ENCODE measurements at regions not wholly inside any gene's neighbourhood (a gene's known extent, or its start where the extent isn't known, plus 50 kb on each side); places are given as distances from the start of the nearest gene placed in this dataset.

DNA sequence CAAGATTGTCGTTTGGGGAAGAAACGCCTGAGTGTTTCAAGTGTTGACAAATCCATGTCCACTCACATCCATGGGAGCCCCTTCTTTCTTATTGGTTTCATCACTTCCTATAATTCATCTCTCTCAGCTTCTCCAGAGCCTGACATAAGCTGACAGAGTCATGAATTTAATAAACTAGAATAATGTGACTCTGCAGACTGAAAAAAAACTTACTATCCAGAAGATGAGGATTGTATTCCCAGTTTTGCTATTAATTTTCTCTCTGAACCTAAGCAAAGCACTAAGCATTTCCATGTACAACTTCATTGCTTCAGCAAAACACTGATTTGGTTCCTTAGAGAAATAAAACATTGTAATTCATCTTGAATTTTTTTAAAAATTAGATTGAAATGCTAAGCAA is 691.8 kb downstream of the MTRR start:
- Histone ChIP-seq H3K4me1 (replicated peaks in 1 of 4; ENCODE audit: control insufficient read depth in 3 of 4, insufficient read depth in 4 of 4, low read length in 3 of 4) (no peaks in the 10 kb centered on the region), H2BK120ac (replicated peaks; ENCODE audit: low read depth, low read length) (no peak overlapping the region), H4K91ac (replicated peaks; ENCODE audit: insufficient read length, low read length) (no peak overlapping the region), H2BK20ac (ENCODE audit: low read length) (no peak overlapping the region), H3K14ac (ENCODE audit: insufficient read length) (no peak overlapping the region), H2AK5ac (ENCODE audit: low read depth, low read length) (no peak overlapping the region), H3K4me2 (ENCODE audit: insufficient read depth in 1 of 2, low read depth in 2 of 2, low read length in 2 of 2) (no peak overlapping the region), H3K79me2 (ENCODE audit: control insufficient read depth in 1 of 2, insufficient read depth in 2 of 2, low read length in 2 of 2) (no peaks in the 10 kb centered on the region), H3K18ac (ENCODE audit: extremely low read depth, low read length) (no peak overlapping the region), H4K20me1 (replicated peaks in 1 of 2; ENCODE audit: control insufficient read depth in 1 of 2, insufficient read depth in 2 of 2, low read length in 2 of 2) (no peaks in the 10 kb centered on the region), H3K9ac (replicated peaks in 1 of 4; ENCODE audit: extremely low read depth in 1 of 4, low read depth in 3 of 4, low read length in 3 of 4) (no peak overlapping the region), H2AFZ (ENCODE audit: low read length) (no peak overlapping the region), H4K5ac (ENCODE audit: insufficient read length, low read depth, low read length) (no peak overlapping the region), H3K23me2 (ENCODE audit: low read depth, low read length) (no peaks in the 10 kb centered on the region), H3K79me1 (ENCODE audit: low read depth, low read length) (no peaks in the 10 kb centered on the region), H2BK15ac (ENCODE audit: low read length) (no peak overlapping the region), H3K23ac (ENCODE audit: insufficient read length) (no peak overlapping the region), H3K56ac (replicated peaks; ENCODE audit: insufficient read length, low read depth, low read length) (no peak overlapping the region), H4K8ac (ENCODE audit: extremely low read depth, insufficient read depth, low read length) (no peak overlapping the region), H3K27me3 (replicated peaks in 1 of 4; ENCODE audit: control insufficient read depth in 3 of 4, extremely low read depth in 1 of 4, insufficient read depth in 3 of 4, low read length in 3 of 4) (no peaks in the 10 kb centered on the region), H3K27ac (ENCODE audit: low read depth, low read length) (no peak overlapping the region), H3K4ac (replicated peaks; ENCODE audit: insufficient read length, low read depth, low read length) (no peak overlapping the region), H3K4me3 (ENCODE audit: extremely low read depth in 1 of 4, insufficient read depth in 2 of 4, low read depth in 3 of 4, low read length in 4 of 4) (no peak overlapping the region), H3K36me3 (ENCODE audit: control insufficient read depth in 2 of 4, insufficient read depth in 4 of 4, low read length in 3 of 4) (no peaks in the 10 kb centered on the region), H2BK5ac (ENCODE audit: low read depth, low read length) (no peak overlapping the region), H3K9me3 (ENCODE audit: insufficient read depth in 2 of 2, low read depth in 1 of 2, low read length in 1 of 2) (0 out of 4 replicates have a peak, but pooled peaks cover 0 to 2% of the 10 kb centered on the region in 2 experiments), H2BK12ac (ENCODE audit: low read depth, low read length) (no peak overlapping the region)
- DNase-seq (ENCODE audit: low read depth in 1 of 2, low spot score in 2 of 2) = no peak
- no peak for FAIRE-seq
- POLR2A ChIA-PET (ENCODE audit: partially characterized antibody) = no interaction called here
- WGBS, 2 experiments (ENCODE audit: extremely low coverage in 1 of 2, insufficient coverage in 1 of 2, insufficient read length in 1 of 2, insufficient replicate concordance in 2 of 2, low coverage in 1 of 2, low lambda C conversion rate in 2 of 2, missing lambda C conversion rate in 1 of 2) = 97% methylated on average over 2 of the region's 2 CpGs; no CpG with 5 or more reads in 1 of the 2 experiments
- CTCF ChIA-PET (ENCODE audit: partially characterized antibody) = no interaction called here
- no peak for TF ChIP-seq YY1 (IDR thresholded peaks at IDR 0.05; ENCODE audit: low read depth, low read length)
- TF ChIP-seq RFX5 (IDR thresholded peaks at IDR 0.05; ENCODE audit: borderline replicate concordance, low read depth, low read length) = no peak
- TF ChIP-seq TEAD4 (IDR thresholded peaks at IDR 0.05; ENCODE audit: low read depth, low read length) = no peak
- TF ChIP-seq RAD21 (IDR thresholded peaks at IDR 0.05 in 1 of 2, conservative IDR thresholded peaks at IDR 0.05 in 1 of 2; ENCODE audit: low read depth in 2 of 2, low read length in 2 of 2) = no peak
- no peak for TF ChIP-seq SIN3A (conservative IDR thresholded peaks at IDR 0.05 in 1 of 2, IDR thresholded peaks at IDR 0.05 in 1 of 2; ENCODE audit: low read depth in 1 of 2, low read length in 2 of 2)
- TF ChIP-seq SIRT6 (IDR thresholded peaks at IDR 0.05; ENCODE audit: low read length) = no peak
- no peak for TF ChIP-seq SP2 (IDR thresholded peaks at IDR 0.05; ENCODE audit: low read length)
- no peak for TF ChIP-seq MAFK (IDR thresholded peaks at IDR 0.05; ENCODE audit: low read depth, low read length)
- TF ChIP-seq, protein P1, sequence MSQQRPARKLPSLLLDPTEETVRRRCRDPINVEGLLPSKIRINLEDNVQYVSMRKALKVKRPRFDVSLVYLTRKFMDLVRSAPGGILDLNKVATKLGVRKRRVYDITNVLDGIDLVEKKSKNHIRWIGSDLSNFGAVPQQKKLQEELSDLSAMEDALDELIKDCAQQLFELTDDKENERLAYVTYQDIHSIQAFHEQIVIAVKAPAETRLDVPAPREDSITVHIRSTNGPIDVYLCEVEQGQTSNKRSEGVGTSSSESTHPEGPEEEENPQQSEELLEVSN (IDR thresholded peaks at IDR 0.05) = no peak
- no peak for TF ChIP-seq HDAC2 (IDR thresholded peaks at IDR 0.05; ENCODE audit: borderline replicate concordance in 1 of 2, low read depth in 2 of 2, low read length in 2 of 2)
- no peak for TF ChIP-seq NRF1 (IDR thresholded peaks at IDR 0.05; ENCODE audit: low read depth, low read length)
- no peak for TF ChIP-seq KDM1A (IDR thresholded peaks at IDR 0.05; ENCODE audit: borderline replicate concordance, low read length)
- no peak for TF ChIP-seq SIX5 (IDR thresholded peaks at IDR 0.05; ENCODE audit: low read depth, low read length)
- no peak for TF ChIP-seq KDM5A (IDR thresholded peaks at IDR 0.05; ENCODE audit: low read length)
- no peak for TF ChIP-seq SP1 (IDR thresholded peaks at IDR 0.05; ENCODE audit: low read depth, low read length)

All from H1 (cell line).